Neuronal stem cell (in vitro differentiated cells): ENCODE measurements at regions not wholly inside any gene's neighbourhood (a gene's known extent, or its start where the extent isn't known, plus 50 kb on each side); places are given as distances from the start of the nearest gene placed in this dataset.
A peak's percentile ranks its signal among the peaks of the same experiment; 100 is the strongest.

Source experiments
- DNase-seq: peaks from one replicate; pipeline ENCODE4 v3.0.0-alpha.2; 2013; ENCODE audit warnings: low spot score
- H2AFZ ChIP-seq: one replicate; pipeline ENCODE4 v1.6.1; 2013; ENCODE audit warnings: mild to moderate bottlenecking, low read length, inconsistent platforms
- H2AK5ac ChIP-seq: 2 replicates; pipeline ENCODE4 v1.6.1; 2013; ENCODE audit warnings: low read depth, mild to moderate bottlenecking, inconsistent platforms, low read length, moderate library complexity, mixed read lengths
- H2BK120ac ChIP-seq: 2 replicates; pipeline ENCODE4 v1.6.1; 2013; ENCODE audit warnings: low read depth, mild to moderate bottlenecking, inconsistent platforms, low read length, moderate library complexity, mixed read lengths
- H2BK12ac ChIP-seq: one replicate; pipeline ENCODE4 v1.6.1; 2013; ENCODE audit warnings: low read length, inconsistent platforms
- H2BK15ac ChIP-seq: 2 replicates; pipeline ENCODE4 v1.6.1; 2013; ENCODE audit warnings: mild to moderate bottlenecking, low read length, inconsistent platforms, mixed read lengths
- H2BK5ac ChIP-seq: one replicate; pipeline ENCODE4 v1.6.1; 2013; ENCODE audit warnings: inconsistent platforms, mild to moderate bottlenecking, low read length, moderate library complexity
- H3K14ac ChIP-seq: one replicate; pipeline ENCODE4 v1.6.1; 2013; ENCODE audit warnings: low read length, inconsistent platforms
- H3K18ac ChIP-seq: 2 replicates; pipeline ENCODE4 v1.6.1; 2013; ENCODE audit warnings: low read length, inconsistent platforms
- H3K23ac ChIP-seq: 2 replicates; pipeline ENCODE4 v1.6.1; 2013; ENCODE audit warnings: low read depth, mild to moderate bottlenecking, mixed read lengths, low read length, inconsistent platforms; ENCODE audit not compliant: poor library complexity
- H3K27ac ChIP-seq: replicated peaks from 3 replicates; pipeline ENCODE4 v1.5.1; 2013; ENCODE audit warnings: low read length, inconsistent platforms
- H3K27me3 ChIP-seq, 3 experiments: 2 replicates each; pipeline ENCODE4 v1.6.1; 2013; ENCODE audit warnings: low read length in 3 of 3, mild to moderate bottlenecking in 2 of 3, inconsistent platforms in 1 of 3, low read depth in 1 of 3, mixed read lengths in 1 of 3, moderate library complexity in 1 of 3; ENCODE audit not compliant: control insufficient read depth in 3 of 3, insufficient read depth in 3 of 3
- H3K36me3 ChIP-seq, 2 donors: replicated peaks in 1 of 2; 2 replicates each; pipeline ENCODE4 v1.6.1; 2013; ENCODE audit warnings: low read length in 2 of 2; ENCODE audit not compliant: control insufficient read depth in 2 of 2, insufficient read depth in 2 of 2
- H3K4ac ChIP-seq: 2 replicates; pipeline ENCODE4 v1.6.1; 2013; ENCODE audit warnings: inconsistent platforms, mild to moderate bottlenecking, low read length, moderate library complexity
- H3K4me1 ChIP-seq, 2 donors: 1 replicate in 1 of 2; 2 replicates in 1 of 2; pipeline ENCODE4 v1.6.1; 2013; ENCODE audit warnings: low read length in 2 of 2, low read depth in 1 of 2; ENCODE audit not compliant: control insufficient read depth in 2 of 2, insufficient read depth in 1 of 2
- H3K4me2 ChIP-seq: one replicate; pipeline ENCODE4 v1.6.1; 2013; ENCODE audit warnings: mild to moderate bottlenecking, low read length, inconsistent platforms; ENCODE audit not compliant: insufficient read depth, poor library complexity, severe bottlenecking
- H3K4me3 ChIP-seq, 2 donors: 2 replicates each; pipeline ENCODE4 v1.5.1; 2013; ENCODE audit warnings: low read length in 2 of 2, mild to moderate bottlenecking in 2 of 2, inconsistent platforms in 1 of 2, moderate library complexity in 1 of 2
- H3K79me1 ChIP-seq: one replicate; pipeline ENCODE4 v1.6.1; 2013; ENCODE audit warnings: low read depth, mild to moderate bottlenecking, inconsistent platforms, low read length, moderate library complexity
- H3K9ac ChIP-seq: one replicate; pipeline ENCODE4 v1.6.1; 2013; ENCODE audit warnings: mild to moderate bottlenecking, low read depth, low read length, inconsistent platforms; ENCODE audit not compliant: poor library complexity
- H3K9me3 ChIP-seq, 2 donors: replicated peaks in 1 of 2; 2 replicates each; pipeline versions ENCODE3 to v1.6.1; 2013; ENCODE audit warnings: low read length in 2 of 2, mild to moderate bottlenecking in 2 of 2, inconsistent platforms in 1 of 2, low read depth in 1 of 2, mixed read lengths in 1 of 2, moderate library complexity in 1 of 2; ENCODE audit not compliant: control insufficient read depth in 2 of 2, insufficient read depth in 1 of 2
- H4K8ac ChIP-seq: one replicate; pipeline ENCODE4 v1.6.1; 2013; ENCODE audit warnings: low read depth, mild to moderate bottlenecking, inconsistent platforms, low read length, moderate library complexity
- H4K91ac ChIP-seq: one replicate; pipeline ENCODE4 v1.6.1; 2013; ENCODE audit warnings: low read length, low read depth, mild to moderate bottlenecking, inconsistent platforms; ENCODE audit not compliant: poor library complexity
- WGBS, 2 donors: extraction: QIAGEN DNeasy Blood & Tissue Kit; methylation state at CpG; one replicate each; pipeline ENCODE4 v1.1.7; 2013; ENCODE audit warnings: missing lambda C conversion rate in 2 of 2, mixed read lengths in 1 of 2; ENCODE audit not compliant: insufficient read length in 2 of 2, insufficient replicate concordance in 1 of 2; ENCODE audit errors: extremely low coverage in 2 of 2; 5-methylcytosine and 5-hydroxymethylcytosine counted together

DNA sequence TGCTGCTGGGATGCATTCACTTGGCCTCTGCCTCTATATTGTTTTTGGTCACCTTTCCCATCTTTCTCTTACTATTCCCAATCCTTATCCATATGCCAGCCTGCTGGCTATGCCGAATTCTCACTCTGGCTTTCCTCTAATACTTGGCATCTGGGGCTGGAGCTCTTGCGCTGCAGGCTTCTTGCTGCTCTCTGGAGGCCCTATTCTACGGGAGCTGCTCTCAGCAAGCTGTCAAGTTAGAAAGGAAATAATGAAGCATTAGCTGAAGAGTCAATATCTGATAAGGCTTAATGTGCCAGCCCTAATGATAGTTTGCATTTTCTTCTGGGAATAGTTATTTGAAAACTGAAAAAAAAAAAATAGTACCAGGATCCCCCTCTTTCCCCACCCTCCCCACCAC is 125.3 kb upstream of the CYYR1 start:
- no peaks in the 10 kb centered on the region for H3K36me3 ChIP-seq
- no peak overlapping the region for H2AFZ ChIP-seq
- no peak overlapping the region for H3K4ac ChIP-seq
- no peaks in the 10 kb centered on the region for H3K9me3 ChIP-seq
- no peak overlapping the region for H2BK120ac ChIP-seq
- no peak overlapping the region for H3K18ac ChIP-seq
- no peak overlapping the region for H3K23ac ChIP-seq
- H3K14ac ChIP-seq = no peak overlapping the region
- H4K91ac ChIP-seq = no peak overlapping the region
- no peak overlapping the region for H2BK12ac ChIP-seq
- no peak overlapping the region for H3K4me2 ChIP-seq
- H3K4me3 ChIP-seq = no peak overlapping the region
- H3K27ac ChIP-seq = no peak overlapping the region
- no peak overlapping the region for H2BK5ac ChIP-seq
- no peak overlapping the region for H2BK15ac ChIP-seq
- H3K4me1 ChIP-seq = no peaks in the 10 kb centered on the region
- no peak overlapping the region for H4K8ac ChIP-seq
- H3K9ac ChIP-seq = no peak overlapping the region
- no CpG with 5 or more reads among the region's 3 CpGs for WGBS, 2 donors
- H3K27me3 ChIP-seq = no peaks in the 10 kb centered on the region
- no peaks in the 10 kb centered on the region for H3K79me1 ChIP-seq
- H2AK5ac ChIP-seq = no peak overlapping the region
- DNase-seq = no peak

- H2BK15ac ChIP-seq = no peak overlapping the region
- no peak overlapping the region for H2BK5ac ChIP-seq
- H4K91ac ChIP-seq = no peak overlapping the region
- H3K4me1 ChIP-seq = no peaks in the 10 kb centered on the region
- H3K27ac ChIP-seq = no peak overlapping the region
- H2BK120ac ChIP-seq = no peak overlapping the region
- no peak overlapping the region for H3K9ac ChIP-seq
- no peak overlapping the region for H3K4me2 ChIP-seq
- no peaks in the 10 kb centered on the region for H3K36me3 ChIP-seq
- H3K27me3 ChIP-seq = no peaks in the 10 kb centered on the region
- no CpG with 5 or more reads among the region's 2 CpGs for WGBS, 2 donors
- no peaks in the 10 kb centered on the region for H3K9me3 ChIP-seq
- no peak overlapping the region for H3K14ac ChIP-seq
- H2AK5ac ChIP-seq = no peak overlapping the region
- no peak overlapping the region for H2AFZ ChIP-seq
- H4K8ac ChIP-seq = no peak overlapping the region
- no peak overlapping the region for H3K18ac ChIP-seq
- H3K4ac ChIP-seq = no peak overlapping the region
- no peak overlapping the region for H3K4me3 ChIP-seq
- DNase-seq = no peak
- no peak overlapping the region for H3K23ac ChIP-seq
- H3K79me1 ChIP-seq = no peaks in the 10 kb centered on the region
- H2BK12ac ChIP-seq = no peak overlapping the region
Observed at GRCh38 chr21:26691416-26691815, 118.3 kb upstream of the CYYR1 start.

DNA sequence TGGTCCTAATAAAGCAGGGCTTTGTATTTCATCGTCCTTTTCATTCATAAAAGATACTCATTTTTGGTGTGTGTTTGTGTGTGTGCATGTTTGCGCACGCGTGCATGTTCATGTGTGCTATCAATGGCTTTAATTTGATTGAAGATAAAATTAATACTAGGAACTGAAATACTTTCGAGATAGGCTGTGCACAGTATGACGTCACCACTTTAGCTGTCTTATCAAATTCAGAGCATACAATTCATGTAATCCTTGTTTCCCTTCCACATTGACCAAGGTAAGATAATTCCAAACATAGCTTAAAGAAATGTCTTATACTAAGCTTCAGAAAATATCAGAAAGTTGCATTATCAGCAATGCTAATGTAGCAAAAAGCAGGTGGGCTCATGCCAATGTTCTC is 113.6 kb upstream of the CYYR1 start:
- Histone ChIP-seq H3K9me3 (no peaks in the 10 kb centered on the region), H3K23ac (no peak overlapping the region), H3K4ac (no peak overlapping the region), H4K8ac (no peak overlapping the region), H2AK5ac (no peak overlapping the region), H3K79me1 (no peaks in the 10 kb centered on the region), H3K4me3 (no peak overlapping the region), H3K27ac (no peak overlapping the region), H2BK15ac (no peak overlapping the region), H3K36me3 (no peaks in the 10 kb centered on the region), H3K27me3 (no peaks in the 10 kb centered on the region), H3K4me2 (no peak overlapping the region), H4K91ac (no peak overlapping the region), H3K14ac (no peak overlapping the region), H2BK12ac (no peak overlapping the region), H3K18ac (no peak overlapping the region), H2AFZ (no peak overlapping the region), H3K4me1 (no peaks in the 10 kb centered on the region), H2BK120ac (no peak overlapping the region), H2BK5ac (no peak overlapping the region), H3K9ac (no peak overlapping the region)
- no peak for DNase-seq
- no CpG with 5 or more reads among the region's 6 CpGs for WGBS, 2 donors

DNA sequence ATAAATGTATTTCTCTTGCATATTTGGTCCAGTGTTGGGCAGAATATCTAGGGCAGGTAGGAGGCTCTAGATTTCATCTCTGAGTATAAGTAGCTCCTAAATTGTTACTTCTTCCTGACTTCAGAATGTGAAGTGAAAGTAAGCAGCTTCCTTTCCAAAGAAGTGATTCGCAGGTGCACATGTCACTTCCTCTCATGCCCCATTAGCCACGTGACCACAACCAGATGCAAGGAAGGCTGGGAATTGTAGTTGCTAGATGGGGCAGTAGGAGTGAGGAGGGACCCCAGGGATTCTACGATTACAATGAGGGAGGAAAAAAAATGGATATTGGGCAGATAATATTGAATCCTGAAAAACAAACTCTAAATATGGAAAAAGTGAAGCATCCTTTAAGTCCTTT is 113.2 kb upstream of the CYYR1 start:
- H3K9ac ChIP-seq = no peak overlapping the region
- H3K14ac ChIP-seq = no peak overlapping the region
- peak overlapping the region in 1 of 2 donors; percentile 5 for H3K4me3 ChIP-seq
- no CpG with 5 or more reads among the region's 3 CpGs for WGBS, 2 donors
- no peak overlapping the region for H2BK12ac ChIP-seq
- no peak for DNase-seq
- no peak overlapping the region for H3K18ac ChIP-seq
- H3K36me3 ChIP-seq = no peaks in the 10 kb centered on the region
- H3K4me2 ChIP-seq = no peak overlapping the region
- no peak overlapping the region for H3K23ac ChIP-seq
- no peak overlapping the region for H4K91ac ChIP-seq
- H3K79me1 ChIP-seq = no peaks in the 10 kb centered on the region
- no peak overlapping the region for H4K8ac ChIP-seq
- no peak overlapping the region for H2BK5ac ChIP-seq
- H3K4ac ChIP-seq = no peak overlapping the region
- peak overlapping the region; percentile 77 for H2AFZ ChIP-seq
- H3K9me3 ChIP-seq = no peaks in the 10 kb centered on the region
- no peak overlapping the region for H3K27ac ChIP-seq
- no peak overlapping the region for H2AK5ac ChIP-seq
- no peak overlapping the region for H2BK120ac ChIP-seq
- no peaks in the 10 kb centered on the region for H3K4me1 ChIP-seq
- H3K27me3 ChIP-seq = no peaks in the 10 kb centered on the region
- no peak overlapping the region for H2BK15ac ChIP-seq
